Hepatocyte (in vitro differentiated cells): ENCODE measurements at regions not wholly inside any gene's neighbourhood (a gene's known extent, or its start where the extent isn't known, plus 50 kb on each side); places are given as distances from the start of the nearest gene placed in this dataset.

Experiments
- EZH2 ChIP-seq: fragments of 200-600 bp; sonication (generic); IDR thresholded peaks from 2 replicates; pipeline ENCODE4 v1.6.1; 2016; ENCODE audit warnings: antibody characterized with exemption, mild to moderate bottlenecking, borderline replicate concordance
- TF ChIP-seq, protein P1 (sequence below): fragments of 200-600 bp; sonication (generic); IDR thresholded peaks from 2 replicates; pipeline ENCODE4 v1.5.1; 2016; ENCODE audit warnings: antibody characterized with exemption, mild to moderate bottlenecking; ENCODE audit not compliant: poor library complexity

DNA sequence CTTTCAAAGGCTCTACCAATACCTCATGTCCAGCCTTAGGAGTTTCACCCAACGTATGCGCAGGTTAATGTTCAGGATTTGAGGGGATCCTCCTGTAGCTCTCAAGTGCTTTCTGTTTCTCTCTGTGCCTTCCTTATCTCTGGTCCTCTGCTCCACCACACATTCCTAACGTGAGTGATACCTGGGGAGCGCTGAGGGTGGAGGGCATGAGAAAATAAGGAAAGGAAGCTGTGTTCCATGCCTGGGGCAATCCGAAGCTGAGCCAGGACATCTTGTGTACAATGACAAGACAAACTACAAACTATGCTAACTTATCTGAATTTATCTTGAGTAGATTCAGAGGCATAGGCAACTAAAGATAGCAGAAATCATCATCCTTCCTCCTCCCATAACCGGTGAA, 136.4 kb downstream of the SST start:
- no peak for TF ChIP-seq EZH2
- TF ChIP-seq, protein P1, sequence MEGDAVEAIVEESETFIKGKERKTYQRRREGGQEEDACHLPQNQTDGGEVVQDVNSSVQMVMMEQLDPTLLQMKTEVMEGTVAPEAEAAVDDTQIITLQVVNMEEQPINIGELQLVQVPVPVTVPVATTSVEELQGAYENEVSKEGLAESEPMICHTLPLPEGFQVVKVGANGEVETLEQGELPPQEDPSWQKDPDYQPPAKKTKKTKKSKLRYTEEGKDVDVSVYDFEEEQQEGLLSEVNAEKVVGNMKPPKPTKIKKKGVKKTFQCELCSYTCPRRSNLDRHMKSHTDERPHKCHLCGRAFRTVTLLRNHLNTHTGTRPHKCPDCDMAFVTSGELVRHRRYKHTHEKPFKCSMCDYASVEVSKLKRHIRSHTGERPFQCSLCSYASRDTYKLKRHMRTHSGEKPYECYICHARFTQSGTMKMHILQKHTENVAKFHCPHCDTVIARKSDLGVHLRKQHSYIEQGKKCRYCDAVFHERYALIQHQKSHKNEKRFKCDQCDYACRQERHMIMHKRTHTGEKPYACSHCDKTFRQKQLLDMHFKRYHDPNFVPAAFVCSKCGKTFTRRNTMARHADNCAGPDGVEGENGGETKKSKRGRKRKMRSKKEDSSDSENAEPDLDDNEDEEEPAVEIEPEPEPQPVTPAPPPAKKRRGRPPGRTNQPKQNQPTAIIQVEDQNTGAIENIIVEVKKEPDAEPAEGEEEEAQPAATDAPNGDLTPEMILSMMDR = no peak
